Renal pelvis (tissue), 1 donor: ENCODE measurements at regions not wholly inside any gene's neighbourhood (a gene's known extent, or its start where the extent isn't known, plus 50 kb on each side); places are given as distances from the start of the nearest gene placed in this dataset.

Experiments used
- DNase-seq: peaks from one replicate; pipeline ENCODE4 v3.0.0-alpha.2; 2013

DNA sequence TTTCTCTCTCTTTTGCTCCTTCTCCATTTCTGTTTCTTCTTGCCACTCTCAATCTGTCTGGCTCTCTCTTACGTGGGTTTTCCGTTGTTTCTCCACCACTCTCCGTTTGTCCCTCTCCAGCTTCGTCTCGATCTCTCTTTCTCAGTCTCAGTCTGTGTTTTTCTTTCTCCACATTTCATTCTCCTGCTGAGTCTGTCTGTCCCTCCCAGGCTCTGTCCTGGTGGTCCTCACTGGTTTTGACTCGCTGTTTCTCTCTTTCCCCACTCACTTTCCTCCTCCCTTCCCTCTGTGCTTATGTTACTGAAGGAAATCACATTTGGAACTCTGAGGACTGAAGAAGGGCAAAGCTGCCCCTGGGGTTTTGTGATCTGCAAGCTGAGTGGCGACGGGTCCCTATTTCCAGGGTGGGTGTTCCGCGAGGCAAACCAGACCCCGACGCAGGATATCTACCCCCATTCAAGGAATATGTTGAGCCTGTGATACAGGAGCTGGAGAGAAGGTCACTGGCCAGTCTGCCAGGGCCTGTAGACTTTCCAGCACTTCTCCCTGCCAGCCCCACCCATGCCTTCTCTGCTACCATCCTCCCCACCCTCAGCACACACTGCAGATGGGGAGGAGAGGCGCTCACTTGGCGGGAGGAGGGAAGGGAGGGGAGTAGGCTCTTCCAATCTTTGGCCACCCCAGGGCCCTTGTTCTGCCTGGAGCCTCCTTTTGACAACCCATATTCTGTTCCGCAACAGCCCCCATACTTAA is 102.7 kb upstream of the MAP1LC3B2 start:
- no peak for DNase-seq

DNA sequence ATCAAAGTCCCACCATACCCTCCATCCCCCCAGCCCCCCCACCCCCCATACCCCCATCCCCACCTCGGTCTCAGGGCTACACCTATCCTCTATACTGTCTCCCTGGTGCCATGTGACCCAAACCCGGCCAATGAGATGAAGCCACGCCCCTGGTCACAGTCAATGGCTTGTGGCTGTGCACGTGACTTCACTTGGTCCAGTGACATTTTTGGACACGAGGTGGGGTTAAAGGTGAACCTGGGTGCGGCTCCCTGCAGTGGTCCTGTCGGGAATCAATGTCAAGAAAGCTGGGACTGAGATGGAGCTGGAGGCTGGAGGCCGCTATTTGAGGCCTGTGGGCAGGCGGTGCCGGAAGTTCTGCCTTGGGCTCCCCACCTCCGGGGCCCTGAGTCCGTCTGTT is 100.7 kb upstream of the MAP1LC3B2 start:
- DNase-seq, result no peak

DNA sequence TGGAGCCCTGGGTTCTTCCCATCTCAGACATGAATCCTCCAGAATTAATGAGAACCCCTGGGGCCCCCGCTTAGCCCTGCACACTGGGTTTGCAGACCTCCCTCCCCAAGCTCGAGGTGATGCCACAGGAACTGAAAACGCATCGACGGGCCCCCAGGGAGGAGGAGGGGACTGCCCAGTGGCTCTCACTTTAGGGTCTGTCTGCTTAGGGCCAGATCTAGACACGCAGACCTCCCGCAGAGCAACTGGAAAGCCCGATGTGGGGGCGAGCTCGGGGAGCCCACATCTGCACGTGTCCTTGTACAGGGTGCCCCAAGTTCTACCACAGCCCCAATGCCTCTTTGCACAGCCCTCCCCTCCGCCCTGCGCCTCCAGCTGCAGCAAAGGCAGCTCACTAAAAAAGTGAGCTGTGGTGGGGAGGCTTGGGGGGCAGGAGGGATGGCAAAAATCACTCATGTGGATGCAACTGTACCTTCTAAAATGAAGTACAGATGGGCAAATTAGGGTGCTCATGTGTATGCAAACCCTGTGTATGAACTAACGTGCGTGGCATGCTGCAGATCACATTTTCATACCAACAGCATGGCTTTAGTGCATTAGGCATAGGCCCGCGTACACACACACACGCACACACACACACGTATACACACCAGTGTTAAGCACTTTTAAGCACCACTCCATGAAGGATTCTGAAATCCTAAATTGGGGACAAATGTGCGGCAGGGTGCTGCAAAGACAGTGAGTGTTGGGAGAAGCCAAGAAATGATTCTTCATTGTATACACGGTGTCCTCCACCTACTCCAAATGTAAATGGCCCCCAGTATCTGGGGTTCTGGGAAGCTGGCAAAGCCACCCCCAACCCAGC is 99.9 kb upstream of the MAP1LC3B2 start:
- no peak for DNase-seq

DNA sequence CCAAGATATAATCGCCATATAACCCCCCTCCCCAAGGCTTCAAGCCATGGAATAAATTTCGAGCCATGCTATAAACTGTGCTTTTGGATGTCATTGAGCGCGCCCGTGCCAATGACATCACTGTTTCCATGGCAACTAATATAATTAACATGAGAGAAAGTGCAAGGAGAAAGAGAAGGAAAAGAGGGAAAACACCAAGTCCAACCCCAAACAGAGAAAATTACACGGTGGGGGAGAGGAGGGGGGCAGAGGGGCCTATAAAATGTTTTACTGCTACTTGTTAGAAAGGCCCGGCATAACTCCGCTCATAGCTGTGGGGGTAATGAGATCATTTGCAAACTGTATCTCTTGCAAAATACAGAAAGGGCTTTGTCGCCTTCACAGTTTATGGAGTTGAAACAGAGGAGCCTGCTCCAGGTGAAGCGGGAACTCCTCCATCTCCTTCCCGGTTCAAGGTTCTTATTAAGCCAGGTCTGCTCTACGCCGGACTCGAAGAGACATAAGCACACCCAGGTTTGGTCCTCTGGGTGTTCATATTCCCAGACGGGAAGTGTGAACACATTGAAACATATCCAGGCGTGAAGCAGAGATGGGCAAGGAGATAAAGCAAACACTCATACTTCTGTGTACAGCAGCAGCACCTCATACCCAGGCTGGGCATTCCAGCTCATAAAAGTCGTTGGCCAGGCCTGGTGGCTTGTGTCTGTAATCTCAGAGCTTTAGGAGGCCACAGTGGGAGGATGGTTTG is 99.1 kb upstream of the MAP1LC3B2 start:
- DNase-seq, result no peak

DNA sequence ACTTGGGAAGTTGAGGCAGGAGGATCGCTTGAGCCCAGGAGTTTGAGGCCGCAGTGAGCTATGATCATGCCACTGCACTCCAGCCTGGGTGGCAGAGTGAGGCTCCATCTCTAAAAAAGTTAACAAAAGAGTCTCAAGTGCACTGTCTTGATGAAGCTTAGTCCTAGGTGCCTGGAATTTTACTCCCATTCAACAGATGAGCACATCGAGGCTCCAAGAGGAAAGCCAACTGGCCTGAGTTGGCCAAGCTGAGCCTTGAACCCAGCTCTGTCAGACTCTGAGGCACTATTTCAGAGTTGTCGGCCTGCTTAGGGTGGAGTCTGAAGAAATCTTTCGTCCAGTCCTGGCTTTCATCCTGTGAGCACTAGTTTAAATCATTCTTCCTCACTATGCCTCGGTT is 98.1 kb upstream of the MAP1LC3B2 start:
- DNase-seq, result no peak

DNA sequence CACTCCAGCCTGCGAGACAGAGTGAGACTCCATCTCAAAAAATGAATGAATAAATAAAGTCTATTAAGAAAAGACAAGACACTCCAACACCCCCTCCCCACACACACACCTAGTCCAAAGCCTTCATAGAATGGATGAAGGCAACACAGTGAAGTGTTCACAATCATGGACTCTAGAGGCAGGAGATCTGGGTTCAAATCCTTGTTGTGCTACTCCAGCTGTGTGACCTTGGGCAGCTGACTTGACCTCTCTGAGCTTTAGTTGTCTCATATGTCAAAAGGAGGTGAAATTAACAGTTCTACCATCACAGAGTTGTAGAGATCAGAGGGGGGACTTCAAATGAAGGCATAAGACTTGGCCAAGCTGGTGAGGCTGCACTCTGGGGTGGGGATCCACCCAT is 95.8 kb upstream of the MAP1LC3B2 start:
- no peak for DNase-seq

DNA sequence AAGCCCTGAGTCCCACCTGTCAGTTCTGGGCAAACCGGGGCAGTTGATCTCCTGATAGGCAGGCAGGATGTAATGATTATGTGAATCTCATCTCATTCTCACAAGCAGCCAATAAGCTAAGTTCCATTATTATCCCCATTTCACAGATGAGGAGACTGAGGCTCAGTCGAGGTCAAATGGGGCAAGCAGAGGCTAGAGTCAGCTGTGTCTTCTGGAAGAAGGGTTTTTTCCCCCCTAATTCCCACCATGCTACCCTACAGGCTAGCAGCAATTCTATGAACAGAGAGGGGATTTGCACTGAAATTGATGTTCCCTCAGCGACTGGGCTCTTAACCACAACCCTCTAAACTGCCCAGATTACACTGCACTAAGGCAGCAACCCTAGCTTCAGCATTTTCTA is 93.8 kb upstream of the MAP1LC3B2 start:
- no peak for DNase-seq

DNA sequence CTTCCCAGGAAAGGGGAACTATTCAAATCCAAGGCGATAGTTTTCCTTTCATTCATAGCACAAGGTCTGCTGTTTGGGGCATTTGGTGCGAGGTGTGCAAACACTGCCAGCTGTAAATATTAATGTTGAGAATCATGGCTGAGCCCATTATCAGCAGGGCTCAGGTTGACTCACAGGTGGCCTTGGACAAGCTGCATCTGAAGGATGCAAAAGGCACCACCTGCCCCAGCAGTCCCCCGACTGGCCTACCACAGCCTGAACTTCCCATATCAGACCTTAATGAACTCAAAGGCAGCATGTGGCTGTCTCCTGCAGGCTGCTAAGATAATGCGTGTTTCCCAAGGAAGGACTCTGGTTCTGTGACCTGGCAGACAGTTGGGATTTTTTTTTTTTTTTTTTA is 93.3 kb upstream of the MAP1LC3B2 start:
- no peak for DNase-seq

DNA sequence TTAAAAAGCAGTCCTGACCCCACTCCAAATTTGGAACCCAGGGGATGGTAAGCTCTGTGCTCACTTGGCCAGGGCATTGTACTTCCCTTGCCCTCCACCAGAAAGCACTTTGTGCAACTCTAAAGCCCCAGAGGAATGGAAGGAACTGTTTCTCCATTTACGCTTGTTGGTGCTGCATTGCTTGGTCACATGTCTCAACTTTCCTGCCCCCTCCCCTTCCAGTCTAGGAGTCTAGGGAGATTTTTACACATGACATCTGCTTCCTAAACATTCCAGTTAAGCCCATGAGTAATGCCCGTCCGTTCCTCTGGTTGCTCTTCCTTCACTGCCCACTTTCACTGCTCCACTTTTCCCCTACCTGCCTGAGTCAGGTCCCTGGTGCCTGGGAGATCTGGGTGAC is 92.6 kb upstream of the MAP1LC3B2 start:
- no peak for DNase-seq

DNA sequence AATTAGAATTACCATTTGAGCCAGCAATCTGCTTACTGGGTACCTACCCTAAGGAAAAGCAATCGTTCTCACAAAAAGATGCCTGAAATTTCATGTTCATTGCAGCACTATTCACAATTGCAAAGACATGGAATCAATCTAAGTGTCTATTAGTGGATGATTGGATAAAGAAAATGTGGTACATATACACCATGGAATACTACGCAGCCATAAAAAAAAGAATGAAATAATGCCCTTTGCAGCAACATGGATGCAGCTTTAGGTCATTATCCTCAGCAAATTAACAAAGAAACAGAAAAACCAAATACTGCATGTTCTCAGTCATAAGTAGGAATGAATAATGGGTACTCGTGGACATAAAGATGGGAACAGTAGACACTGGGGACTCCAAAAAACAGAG is 89.8 kb upstream of the MAP1LC3B2 start:
- no peak for DNase-seq

DNA sequence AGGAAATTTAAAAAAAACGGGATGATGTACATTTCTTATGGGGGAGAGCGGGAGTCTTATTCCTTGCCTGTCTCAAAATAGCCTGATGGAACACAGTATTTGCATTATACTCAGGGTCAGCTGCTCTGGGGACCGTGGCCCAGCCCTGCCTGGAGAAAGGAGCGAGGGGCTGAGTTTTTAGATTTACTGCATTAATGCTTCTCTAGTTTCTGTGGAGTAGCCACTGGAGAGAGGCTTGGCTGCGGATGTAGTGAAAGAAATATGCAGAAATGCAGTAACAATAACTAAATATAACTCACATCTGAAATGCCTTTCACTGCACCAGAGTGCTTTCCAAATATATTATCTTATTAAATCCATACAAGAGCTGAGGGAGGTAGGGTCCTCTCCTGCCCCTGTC is 87.6 kb upstream of the MAP1LC3B2 start:
- no peak for DNase-seq

DNA sequence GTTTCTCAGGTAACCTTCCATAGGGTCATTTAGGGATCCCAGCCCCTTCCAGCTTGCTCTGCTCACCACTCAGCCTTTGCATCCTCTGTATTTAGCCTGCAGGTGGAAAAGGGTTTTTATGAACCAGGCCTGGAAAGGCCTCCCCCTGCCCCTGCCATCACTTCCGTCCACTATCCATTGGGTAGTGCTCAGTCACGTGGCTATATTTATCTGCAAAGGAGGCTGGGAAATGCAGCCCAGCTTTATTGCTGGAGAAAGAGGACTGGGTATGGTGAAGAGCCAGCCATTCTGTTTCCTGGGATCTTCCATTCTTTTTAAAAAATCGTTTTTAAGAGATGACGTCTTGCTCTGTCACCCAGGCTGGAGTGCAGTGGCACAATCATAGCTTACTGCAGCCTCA is 87.0 kb upstream of the MAP1LC3B2 start:
- DNase-seq, result no peak

DNA sequence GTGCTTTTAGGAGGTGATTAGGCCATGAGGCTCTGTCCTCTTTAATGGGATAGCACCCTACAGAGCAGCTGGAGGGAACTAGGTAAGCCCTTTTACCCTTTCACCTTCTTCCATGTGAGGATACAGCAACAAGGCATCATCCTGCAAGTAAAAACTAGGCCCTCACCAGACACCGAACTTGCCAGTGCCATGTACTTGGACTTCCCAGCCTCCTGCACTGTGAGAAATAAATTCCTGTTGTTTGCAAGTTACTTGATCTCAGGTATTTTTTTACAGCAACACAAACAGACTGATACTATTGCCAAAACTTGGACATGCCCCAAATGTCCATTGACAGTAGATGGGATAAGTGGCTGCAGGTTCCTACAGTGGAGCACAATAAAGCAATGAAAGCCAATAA is 85.8 kb upstream of the MAP1LC3B2 start:
- DNase-seq, result no peak

DNA sequence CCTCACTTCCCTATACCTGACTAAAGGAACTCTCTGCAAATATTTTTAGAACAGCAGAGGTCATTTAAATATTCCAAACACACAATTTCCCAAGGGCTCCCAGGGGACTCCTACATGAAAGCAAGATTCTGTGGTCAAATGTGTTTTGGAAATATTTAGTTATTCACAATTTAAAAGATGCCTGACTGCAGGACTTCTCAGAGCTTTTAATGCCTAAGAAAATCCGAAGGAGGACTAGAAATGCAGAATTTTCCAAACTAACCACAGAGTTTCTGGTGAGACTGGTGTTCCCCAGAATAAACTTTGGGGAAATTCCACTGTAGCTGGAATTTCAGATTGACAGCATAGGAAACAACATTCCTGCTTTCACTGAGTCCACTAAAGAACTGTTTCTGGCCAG is 84.8 kb upstream of the MAP1LC3B2 start:
- no peak for DNase-seq

DNA sequence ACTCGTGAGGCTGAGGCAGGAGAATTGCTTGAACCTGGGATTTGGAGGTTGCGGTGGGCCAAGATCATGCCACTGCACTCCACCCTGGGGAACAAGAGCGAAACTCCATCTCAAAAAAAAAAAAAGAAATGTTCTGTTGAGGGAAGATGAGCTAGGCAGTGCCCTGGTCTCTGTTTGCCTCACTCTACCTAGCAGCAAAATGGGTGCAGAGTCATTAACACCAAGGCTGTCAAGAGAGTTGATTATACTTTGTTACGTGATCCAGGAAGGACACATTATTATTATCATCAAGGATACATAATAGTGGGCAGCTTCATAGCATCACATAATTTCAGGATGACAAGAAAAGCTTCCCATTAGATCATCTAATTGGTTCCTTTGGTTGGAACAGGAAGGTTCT is 84.3 kb upstream of the MAP1LC3B2 start:
- no peak for DNase-seq

DNA sequence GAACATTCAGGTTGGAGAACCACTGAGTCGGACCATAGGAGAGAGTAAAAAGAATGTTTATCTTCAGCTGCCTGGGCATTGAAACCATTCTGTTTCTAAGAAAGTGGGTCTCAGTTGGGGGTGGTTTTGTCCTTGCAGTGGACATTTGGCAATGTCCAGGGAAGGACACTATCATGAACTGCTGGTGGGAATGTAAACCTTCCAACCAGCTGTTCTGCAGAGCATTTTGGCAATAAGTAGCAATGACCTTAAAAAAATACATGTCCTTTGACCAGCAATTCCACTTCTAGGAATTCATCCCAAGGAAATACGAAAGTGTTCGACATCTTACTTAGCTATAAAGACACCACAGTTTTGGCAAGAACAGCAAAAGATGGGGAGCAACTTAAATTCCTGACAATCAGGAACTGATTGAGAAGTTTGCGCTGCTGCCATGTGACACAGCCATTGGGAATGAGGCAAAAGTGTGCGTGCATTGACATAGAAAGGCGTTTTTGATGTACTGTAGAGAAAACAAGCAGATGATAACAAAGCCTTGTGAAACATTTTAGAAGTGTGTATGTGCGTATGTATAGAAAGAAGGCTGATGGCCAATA is 82.9 kb upstream of the MAP1LC3B2 start:
- no peak for DNase-seq

DNA sequence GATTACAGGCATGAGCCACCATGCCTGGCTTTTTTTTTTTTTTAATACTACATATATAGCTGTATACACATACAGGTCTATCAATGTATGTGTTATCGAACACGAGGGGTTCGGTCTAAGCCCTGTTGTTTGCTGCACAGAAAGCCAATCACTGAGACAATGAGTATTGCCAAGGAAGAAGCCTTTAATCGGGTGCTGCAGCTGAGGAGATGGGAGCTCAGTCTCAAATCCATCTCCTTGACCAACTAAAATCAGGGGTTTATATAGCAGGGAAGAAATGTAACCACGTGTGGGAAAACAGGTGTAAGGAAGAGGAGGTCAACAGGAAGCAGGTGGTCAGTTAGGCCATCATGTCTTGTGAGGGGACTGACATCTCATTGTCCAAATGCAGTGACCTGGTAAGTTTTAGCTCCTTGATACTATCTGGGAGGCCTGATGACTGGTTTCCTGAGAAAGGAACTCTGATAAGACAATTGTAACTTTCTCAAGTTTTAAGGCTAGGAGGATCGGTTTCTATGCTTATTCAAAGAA is 80.9 kb upstream of the MAP1LC3B2 start:
- DNase-seq, result no peak

DNA sequence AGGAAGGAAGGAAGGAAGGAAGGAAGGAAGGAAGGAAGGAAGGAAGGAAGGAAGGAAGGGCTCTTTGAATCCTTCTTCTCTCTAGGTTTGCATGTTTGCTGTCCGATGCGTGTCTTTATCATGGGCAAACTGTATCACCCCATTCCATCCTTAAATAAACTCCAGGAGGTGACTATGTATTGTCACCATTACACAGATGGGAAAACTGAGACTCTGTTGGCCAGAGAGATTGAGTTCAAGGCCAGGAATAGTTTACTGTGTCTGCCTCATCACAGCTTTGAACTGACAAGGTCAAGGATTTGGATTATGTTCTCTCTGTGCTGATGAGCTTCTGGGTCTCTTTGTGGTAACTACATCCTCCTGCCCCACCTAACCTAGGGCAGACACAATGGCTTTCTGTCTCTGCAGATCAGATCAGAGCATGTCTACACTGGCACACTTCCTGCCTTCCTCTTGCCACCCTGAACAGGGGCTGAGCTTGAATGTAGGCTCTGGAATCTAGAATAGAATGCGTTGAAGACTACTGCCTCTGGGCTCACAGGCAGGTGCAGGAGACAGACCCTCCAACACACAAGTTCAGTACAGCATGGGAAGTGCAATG is 78.9 kb upstream of the MAP1LC3B2 start:
- DNase-seq, result no peak

DNA sequence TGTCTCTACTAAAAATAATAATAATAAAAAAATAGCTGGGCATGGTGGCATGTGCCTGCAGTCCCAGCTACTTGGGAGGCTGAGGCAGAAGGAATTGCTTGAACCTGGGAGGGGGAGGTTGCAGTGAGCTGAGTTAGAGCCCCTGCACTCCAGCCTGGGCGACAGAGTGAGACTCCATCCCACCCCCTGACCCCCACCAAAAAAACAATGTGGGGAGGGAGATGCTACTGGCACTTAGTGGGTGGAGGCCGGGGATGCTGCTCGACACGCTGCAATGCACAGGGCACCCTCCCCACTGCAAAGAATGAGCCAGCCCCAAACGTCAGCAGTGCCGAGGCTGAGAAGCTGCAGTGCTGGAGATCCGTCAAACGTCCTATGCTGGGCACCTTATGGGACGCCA is 77.5 kb upstream of the MAP1LC3B2 start:
- DNase-seq, result no peak

DNA sequence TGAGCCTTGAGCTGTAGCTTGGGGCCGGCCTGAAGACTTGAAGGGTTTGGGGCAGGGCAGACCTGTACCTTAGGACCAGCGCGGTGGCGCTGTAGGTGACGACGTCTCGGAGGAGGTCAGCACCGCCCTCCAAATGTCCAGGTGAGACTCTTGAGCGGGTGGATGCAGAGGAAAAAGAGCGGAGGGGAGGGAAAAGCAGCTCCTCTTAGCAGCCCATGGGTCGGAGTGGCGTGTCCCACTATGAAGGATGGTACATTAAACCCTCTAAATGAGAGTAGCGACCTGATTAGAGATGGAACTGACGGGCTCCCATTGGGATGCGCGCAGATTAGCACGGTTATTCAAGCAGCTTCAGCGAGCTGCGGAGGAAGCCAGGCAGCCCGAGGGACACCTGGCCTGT is 77.0 kb upstream of the MAP1LC3B2 start:
- no peak for DNase-seq

DNA sequence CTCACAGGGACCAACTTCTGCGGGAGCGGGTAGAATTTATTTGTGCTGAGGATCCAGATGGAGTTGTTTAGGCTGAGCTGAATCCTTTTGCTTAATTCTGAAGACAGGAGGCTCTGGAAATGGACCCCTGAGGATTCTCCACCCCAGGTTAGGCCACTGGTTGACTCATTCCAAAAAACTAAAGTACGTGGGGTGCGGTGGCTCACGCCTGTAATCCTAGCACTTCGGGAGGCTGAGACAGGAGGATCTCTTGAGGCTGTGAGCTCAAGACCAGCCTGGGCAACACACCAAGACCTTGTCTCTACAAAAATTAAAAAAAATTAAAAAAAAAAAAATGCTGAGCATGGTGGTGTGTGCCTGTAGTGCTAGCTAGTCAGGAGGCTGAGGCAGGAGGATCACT is 76.3 kb upstream of the MAP1LC3B2 start:
- DNase-seq, result no peak
